Esophagus muscularis mucosa (tissue), 4 donors: ENCODE measurements at regions not wholly inside any gene's neighbourhood (a gene's known extent, or its start where the extent isn't known, plus 50 kb on each side); places are given as distances from the start of the nearest gene placed in this dataset.

Source experiments
- CTCF ChIP-seq, 3 experiments: fragments of 200-600 bp in 2 of 3; fragments of 450-650 bp in 1 of 3; sonication (generic) in 2 of 3; IDR thresholded peaks; one replicate each; pipeline ENCODE4 v1.5.1; 2017 to 2019; ENCODE audit warnings: antibody characterized with exemption in 3 of 3, mild to moderate bottlenecking in 2 of 3, moderate library complexity in 1 of 3
- EP300 ChIP-seq: sonication (generic); formaldehyde crosslinking; IDR thresholded peaks from one replicate; pipeline ENCODE4 v1.6.1; 2017; ENCODE audit warnings: antibody characterized with exemption
- POLR2A ChIP-seq: fragments of 450-650 bp; IDR thresholded peaks from one replicate; pipeline ENCODE4 v1.6.1; 2017; ENCODE audit warnings: antibody characterized with exemption, moderate library complexity, mild to moderate bottlenecking, low read depth

DNA sequence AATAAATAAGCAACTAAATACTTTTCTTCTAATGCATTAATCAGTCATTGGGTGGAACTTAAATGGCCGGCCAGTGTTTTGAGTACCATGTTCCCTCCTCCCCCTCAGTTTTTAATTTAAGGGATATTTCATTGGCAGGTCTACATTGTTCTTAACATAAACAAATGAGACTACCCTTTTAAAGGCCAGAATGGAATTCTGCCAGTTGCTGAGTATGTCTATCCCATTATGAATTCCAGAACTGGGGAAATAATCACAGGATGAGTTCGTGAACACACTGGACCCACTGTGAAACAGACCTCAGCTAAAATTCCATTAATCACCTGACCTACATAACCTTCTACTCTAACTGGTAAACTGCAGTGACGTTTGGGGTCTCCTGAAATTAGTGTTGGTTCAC is 305.5 kb upstream of the PKN2 start:
- no peak for TF ChIP-seq POLR2A
- no peak for TF ChIP-seq EP300
- TF ChIP-seq CTCF (IDR thresholded peaks at IDR 0.05), result no peak
